GM12878 (cell line): ENCODE measurements at regions not wholly inside any gene's neighbourhood (a gene's known extent, or its start where the extent isn't known, plus 50 kb on each side); places are given as distances from the start of the nearest gene placed in this dataset.

Experiments
- EZH2 ChIP-seq: IDR thresholded peaks from 2 replicates; pipeline ENCODE4 v1.6.1; 2012; ENCODE audit warnings: low read depth, mild to moderate bottlenecking, control low read depth, inconsistent platforms, low read length, borderline replicate concordance; ENCODE audit not compliant: control insufficient read depth
- GABPA ChIP-seq: IDR thresholded peaks from 2 replicates; pipeline ENCODE4 v1.6.1; 2014; ENCODE audit warnings: antibody characterized with exemption, low read depth, mild to moderate bottlenecking, inconsistent platforms
- POLR2AphosphoS5 ChIP-seq: IDR thresholded peaks from 2 replicates; pipeline ENCODE4 v1.6.1; 2011; ENCODE audit warnings: mild to moderate bottlenecking, low read length, inconsistent platforms
- STAT3 ChIP-seq: IDR thresholded peaks from 2 replicates; pipeline ENCODE4 v1.6.1; 2011; ENCODE audit warnings: low read depth, low read length, improper control_type of control experiment
- TAF1 ChIP-seq: IDR thresholded peaks from 2 replicates; pipeline ENCODE4 v1.6.1; 2011; ENCODE audit warnings: mild to moderate bottlenecking, low read depth, low read length, borderline replicate concordance
- TF ChIP-seq, protein P1 (sequence below): fragments of 450-650 bp; IDR thresholded peaks from 2 replicates; pipeline ENCODE4 v1.6.1; 2018; ENCODE audit warnings: borderline replicate concordance, mild to moderate bottlenecking; ENCODE audit not compliant: partially characterized antibody
- TF ChIP-seq, protein P2 (sequence below): fragments of 450-650 bp; IDR thresholded peaks from 2 replicates; pipeline ENCODE4 v1.6.1; 2017; ENCODE audit warnings: mild to moderate bottlenecking, moderate library complexity

DNA sequence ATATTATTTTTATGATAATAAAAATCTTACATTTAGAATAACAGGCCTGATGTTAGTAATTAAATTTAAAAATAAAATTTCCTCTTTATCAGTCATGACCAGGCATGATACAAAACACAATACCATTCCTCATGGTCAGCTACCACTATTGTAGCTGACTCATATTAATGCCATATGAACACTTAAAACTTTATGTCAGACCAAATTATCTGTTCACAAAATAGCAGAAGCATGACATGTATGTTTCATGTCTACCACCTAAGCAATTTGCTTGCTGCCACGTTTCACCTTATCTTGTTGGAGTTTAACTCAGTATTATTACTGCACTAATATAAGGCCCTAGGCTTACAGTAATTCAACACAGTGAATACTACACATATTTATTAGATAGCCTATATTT is 65.7 kb downstream of the HTR1B start:
- no peak for TF ChIP-seq STAT3
- no peak for TF ChIP-seq GABPA
- TF ChIP-seq POLR2AphosphoS5: no peak
- TF ChIP-seq TAF1: no peak
- no peak for TF ChIP-seq EZH2
- TF ChIP-seq, protein P1, sequence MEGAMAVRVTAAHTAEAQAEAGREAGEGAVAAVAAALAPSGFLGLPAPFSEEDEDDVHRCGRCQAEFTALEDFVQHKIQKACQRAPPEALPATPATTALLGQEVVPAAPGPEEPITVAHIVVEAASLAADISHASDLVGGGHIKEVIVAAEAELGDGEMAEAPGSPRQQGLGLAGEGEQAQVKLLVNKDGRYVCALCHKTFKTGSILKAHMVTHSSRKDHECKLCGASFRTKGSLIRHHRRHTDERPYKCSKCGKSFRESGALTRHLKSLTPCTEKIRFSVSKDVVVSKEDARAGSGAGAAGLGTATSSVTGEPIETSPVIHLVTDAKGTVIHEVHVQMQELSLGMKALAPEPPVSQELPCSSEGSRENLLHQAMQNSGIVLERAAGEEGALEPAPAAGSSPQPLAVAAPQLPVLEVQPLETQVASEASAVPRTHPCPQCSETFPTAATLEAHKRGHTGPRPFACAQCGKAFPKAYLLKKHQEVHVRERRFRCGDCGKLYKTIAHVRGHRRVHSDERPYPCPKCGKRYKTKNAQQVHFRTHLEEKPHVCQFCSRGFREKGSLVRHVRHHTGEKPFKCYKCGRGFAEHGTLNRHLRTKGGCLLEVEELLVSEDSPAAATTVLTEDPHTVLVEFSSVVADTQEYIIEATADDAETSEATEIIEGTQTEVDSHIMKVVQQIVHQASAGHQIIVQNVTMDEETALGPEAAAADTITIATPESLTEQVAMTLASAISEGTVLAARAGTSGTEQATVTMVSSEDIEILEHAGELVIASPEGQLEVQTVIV: no peak
- TF ChIP-seq, protein P2, sequence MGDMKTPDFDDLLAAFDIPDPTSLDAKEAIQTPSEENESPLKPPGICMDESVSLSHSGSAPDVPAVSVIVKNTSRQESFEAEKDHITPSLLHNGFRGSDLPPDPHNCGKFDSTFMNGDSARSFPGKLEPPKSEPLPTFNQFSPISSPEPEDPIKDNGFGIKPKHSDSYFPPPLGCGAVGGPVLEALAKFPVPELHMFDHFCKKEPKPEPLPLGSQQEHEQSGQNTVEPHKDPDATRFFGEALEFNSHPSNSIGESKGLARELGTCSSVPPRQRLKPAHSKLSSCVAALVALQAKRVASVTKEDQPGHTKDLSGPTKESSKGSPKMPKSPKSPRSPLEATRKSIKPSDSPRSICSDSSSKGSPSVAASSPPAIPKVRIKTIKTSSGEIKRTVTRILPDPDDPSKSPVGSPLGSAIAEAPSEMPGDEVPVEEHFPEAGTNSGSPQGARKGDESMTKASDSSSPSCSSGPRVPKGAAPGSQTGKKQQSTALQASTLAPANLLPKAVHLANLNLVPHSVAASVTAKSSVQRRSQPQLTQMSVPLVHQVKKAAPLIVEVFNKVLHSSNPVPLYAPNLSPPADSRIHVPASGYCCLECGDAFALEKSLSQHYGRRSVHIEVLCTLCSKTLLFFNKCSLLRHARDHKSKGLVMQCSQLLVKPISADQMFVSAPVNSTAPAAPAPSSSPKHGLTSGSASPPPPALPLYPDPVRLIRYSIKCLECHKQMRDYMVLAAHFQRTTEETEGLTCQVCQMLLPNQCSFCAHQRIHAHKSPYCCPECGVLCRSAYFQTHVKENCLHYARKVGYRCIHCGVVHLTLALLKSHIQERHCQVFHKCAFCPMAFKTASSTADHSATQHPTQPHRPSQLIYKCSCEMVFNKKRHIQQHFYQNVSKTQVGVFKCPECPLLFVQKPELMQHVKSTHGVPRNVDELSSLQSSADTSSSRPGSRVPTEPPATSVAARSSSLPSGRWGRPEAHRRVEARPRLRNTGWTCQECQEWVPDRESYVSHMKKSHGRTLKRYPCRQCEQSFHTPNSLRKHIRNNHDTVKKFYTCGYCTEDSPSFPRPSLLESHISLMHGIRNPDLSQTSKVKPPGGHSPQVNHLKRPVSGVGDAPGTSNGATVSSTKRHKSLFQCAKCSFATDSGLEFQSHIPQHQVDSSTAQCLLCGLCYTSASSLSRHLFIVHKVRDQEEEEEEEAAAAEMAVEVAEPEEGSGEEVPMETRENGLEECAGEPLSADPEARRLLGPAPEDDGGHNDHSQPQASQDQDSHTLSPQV: no peak
